Gastrocnemius medialis (tissue), 4 donors: ENCODE measurements at regions not wholly inside any gene's neighbourhood (a gene's known extent, or its start where the extent isn't known, plus 50 kb on each side); places are given as distances from the start of the nearest gene placed in this dataset.
"Not testable (repeated sequence)": the region's sequence is repeated elsewhere in the genome, so short reads cannot be mapped to it uniquely, and the experiment has no call there.

Source experiments
- ATAC-seq, 2 donors: fragments of 150-250 bp; one replicate each; pipeline ENCODE4 v1.9.1; 2016
- DNase-seq, 2 donors: peaks; one replicate each; pipeline ENCODE4 v3.0.0-alpha.2; 2019
- H3K27ac ChIP-seq, 4 donors: fragments of 200-600 bp; sonication (generic); 1 replicate in 1 of 4; 2 replicates in 3 of 4; pipeline ENCODE4 v1.5.1; 2016 to 2018; ENCODE audit warnings: mild to moderate bottlenecking in 2 of 4, moderate library complexity in 1 of 4
- H3K27me3 ChIP-seq, 3 donors: fragments of 200-600 bp; sonication (generic) in 2 of 3; 1 replicate in 1 of 3; 2 replicates in 2 of 3; pipeline versions ENCODE4 v1.5.1 to v1.6.0; 2016 to 2019; ENCODE audit warnings: mild to moderate bottlenecking in 1 of 3, moderate library complexity in 1 of 3
- H3K36me3 ChIP-seq, 2 donors: fragments of 200-600 bp; sonication (generic) in 1 of 2; one replicate each; pipeline ENCODE4 v1.5.1; 2017 to 2018
- H3K4me1 ChIP-seq, 2 donors: fragments of 200-600 bp; sonication (generic) in 1 of 2; one replicate each; pipeline ENCODE4 v1.5.1; 2016 to 2017; ENCODE audit warnings: mild to moderate bottlenecking in 2 of 2
- H3K4me3 ChIP-seq, 4 donors: fragments of 200-600 bp; sonication (generic) in 3 of 4; 1 replicate in 1 of 4; 2 replicates in 3 of 4; pipeline ENCODE4 v1.5.1; 2016 to 2019; ENCODE audit warnings: mild to moderate bottlenecking in 2 of 4
- H3K9me3 ChIP-seq, 3 donors: fragments of 200-600 bp; sonication (generic) in 2 of 3; 1 replicate in 1 of 3; 2 replicates in 2 of 3; pipeline ENCODE4 v1.5.1; 2016 to 2019
- CTCF ChIP-seq, 5 experiments: fragments of 450-650 bp in 3 of 5; fragments of 200-600 bp in 2 of 5; sonication (generic) in 2 of 5; IDR thresholded peaks in 4 of 5; conservative IDR thresholded peaks in 1 of 5; 1 replicate in 4 of 5; 2 replicates in 1 of 5; pipeline ENCODE4 v1.5.1; 2016 to 2019; ENCODE audit warnings: antibody characterized with exemption in 5 of 5, mild to moderate bottlenecking in 3 of 5, moderate library complexity in 3 of 5
- POLR2A ChIP-seq, 2 donors: fragments of 450-650 bp; IDR thresholded peaks; one replicate each; pipeline ENCODE4 v1.6.1; 2017; ENCODE audit warnings: antibody characterized with exemption in 2 of 2, mild to moderate bottlenecking in 2 of 2, moderate library complexity in 2 of 2
- in situ Hi-C, 4 donors: fragments of 200-750 bp; cut with MboI; loops; one replicate each; pipeline versions ENCODE4 v1.15.0 to v1.8.0; 2017; ENCODE audit warnings: low sequenced_read_pairs in 4 of 4
- intact Hi-C: fragments of 100-400 bp; cut with DNase I; formaldehyde crosslinking; loops from one replicate; pipeline ENCODE4 v1.15.1; 2023; ENCODE audit warnings: low total_unique reads

GRCh38 chr1:89436856-89437255 is 73.0 kb downstream of the GBP6 start:
- no peak for DNase-seq
- ATAC-seq, result no peak

GRCh38 chr1:89438301-89438700 is 74.4 kb downstream of the GBP6 start:
- H3K9me3 ChIP-seq, result not testable (repeated sequence)

More at GRCh38 chr1:89436856-89437255, 73.0 kb downstream of the GBP6 start:
- Histone ChIP-seq H3K27me3 (no peaks in the 10 kb centered on the region), H3K36me3 (no peaks in the 10 kb centered on the region), H3K27ac (no peak overlapping the region), H3K4me3 (no peak overlapping the region), H3K9me3 (no peaks in the 10 kb centered on the region), H3K4me1 (no peaks in the 10 kb centered on the region)
- no peak for TF ChIP-seq CTCF (IDR thresholded peaks at IDR 0.05 in 4 of 5, conservative IDR thresholded peaks at IDR 0.05 in 1 of 5)
- no peak for TF ChIP-seq POLR2A (IDR thresholded peaks at IDR 0.05)
- in situ Hi-C loops, result no loop called here
- intact Hi-C loops, result no loop called here

GRCh38 chr1:89440911-89441310 is 77.1 kb downstream of the GBP6 start:
- no peak overlapping the region for H3K4me3 ChIP-seq
- in situ Hi-C loops, result no loop called here

More at GRCh38 chr1:89438301-89438700, 74.4 kb downstream of the GBP6 start:
- intact Hi-C loops, H3K36me3 ChIP-seq, H3K4me3 ChIP-seq, DNase-seq, H3K27me3 ChIP-seq, H3K27ac ChIP-seq, in situ Hi-C loops, ATAC-seq, H3K4me1 ChIP-seq: not testable (repeated sequence)

GRCh38 chr1:89444791-89445190 is 79.8 kb upstream of the LRRC8B start:
- DNase-seq (no peak), ATAC-seq (no peak)
- TF ChIP-seq CTCF (IDR thresholded peaks at IDR 0.05 in 4 of 5, conservative IDR thresholded peaks at IDR 0.05 in 1 of 5) (no peak), POLR2A (IDR thresholded peaks at IDR 0.05) (no peak)
- Histone ChIP-seq H3K36me3 (no peaks in the 10 kb centered on the region), H3K9me3 (no peaks in the 10 kb centered on the region), H3K27me3 (no peaks in the 10 kb centered on the region), H3K4me3 (no peak overlapping the region), H3K4me1 (no peaks in the 10 kb centered on the region), H3K27ac (no peak overlapping the region)
- intact Hi-C loops (no loop called here), in situ Hi-C loops (no loop called here)

More at GRCh38 chr1:89440911-89441310, 77.1 kb downstream of the GBP6 start:
- H3K27me3 ChIP-seq, result no peaks in the 10 kb centered on the region
- no peaks in the 10 kb centered on the region for H3K9me3 ChIP-seq
- intact Hi-C loops, result no loop called here
- no peak for ATAC-seq
- TF ChIP-seq POLR2A (IDR thresholded peaks at IDR 0.05) (no peak), CTCF (IDR thresholded peaks at IDR 0.05 in 4 of 5, conservative IDR thresholded peaks at IDR 0.05 in 1 of 5) (no peak)
- no peaks in the 10 kb centered on the region for H3K36me3 ChIP-seq
- H3K27ac ChIP-seq, result no peak overlapping the region
- H3K4me1 ChIP-seq, result no peaks in the 10 kb centered on the region
- no peak for DNase-seq

GRCh38 chr1:89451011-89451410 is 73.6 kb upstream of the LRRC8B start:
- in situ Hi-C loops, result loop anchor here in 3 of 4 donors (10.0 kb wide), 1 partner anchor 446 kb away; no protein-coding TSS in a partner anchor
- DNase-seq, result no peak
- no peak for ATAC-seq
- TF ChIP-seq CTCF (IDR thresholded peaks at IDR 0.05 in 4 of 5, conservative IDR thresholded peaks at IDR 0.05 in 1 of 5), result no peak
- no peak for TF ChIP-seq POLR2A (IDR thresholded peaks at IDR 0.05)
- H3K27ac ChIP-seq, result no peak overlapping the region
- no peak overlapping the region for H3K4me3 ChIP-seq
- intact Hi-C loops, result no loop called here
- H3K4me1 ChIP-seq, result no peaks in the 10 kb centered on the region
- no peaks in the 10 kb centered on the region for H3K36me3 ChIP-seq
- no peaks in the 10 kb centered on the region for H3K27me3 ChIP-seq
- no peaks in the 10 kb centered on the region for H3K9me3 ChIP-seq
